ENCODE measurements at regions not wholly inside any gene's neighbourhood (a gene's known extent, or its start where the extent isn't known, plus 50 kb on each side); places are given as distances from the start of the nearest gene placed in this dataset.

DNA sequence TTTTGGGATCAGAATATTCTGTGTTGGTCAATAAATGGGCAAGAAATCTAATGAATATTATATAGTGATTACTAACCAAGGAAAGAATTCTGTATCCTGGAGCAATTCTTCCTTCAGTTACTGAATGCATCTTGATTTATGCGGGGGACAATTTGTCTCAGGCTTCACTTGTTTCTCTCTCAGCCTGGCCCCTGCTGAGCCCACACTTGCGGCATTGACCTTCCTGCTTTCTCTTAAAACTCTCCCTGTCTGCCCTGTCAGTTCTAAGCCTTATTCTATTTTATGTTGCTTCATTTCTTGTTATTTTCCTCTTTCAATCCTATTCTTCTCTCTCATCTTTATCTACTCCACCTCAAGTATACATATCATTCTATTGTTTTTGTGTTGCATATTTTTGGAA, 122.1 kb upstream of the TPK1 start:
- Mint-ChIP-seq H3K9me3 (ENCODE audit: insufficient read depth) (peaks cover 3% of the 10 kb centered on the region), H3K27ac (no peak overlapping the region), H3K27me3 (no peaks in the 10 kb centered on the region), H3K4me1 (no peaks in the 10 kb centered on the region), H3K4me3 (no peak overlapping the region)
- Histone ChIP-seq H3K4me1 (ENCODE audit: control insufficient read depth in 2 of 2, insufficient read depth in 2 of 2, low read length in 2 of 2) (no peaks in the 10 kb centered on the region), H3K79me2 (ENCODE audit: control insufficient read depth, insufficient read depth, low read length) (no peaks in the 10 kb centered on the region), H3K9me3 (ENCODE audit: control extremely low read depth in 1 of 3, control insufficient read depth in 2 of 3, insufficient read depth in 1 of 3, low read length in 2 of 3) (peaks cover 0 to 6% (median 0%) of the 10 kb centered on the region in 3 donors), H3K36me3 (replicated peaks in 1 of 2; ENCODE audit: control extremely low read depth in 1 of 2, control insufficient read depth in 1 of 2, extremely low read depth in 1 of 2, insufficient read depth in 2 of 2, low read length in 1 of 2) (no peaks in the 10 kb centered on the region), H4K20me1 (ENCODE audit: control insufficient read depth, insufficient read depth, low read length, poor library complexity, severe bottlenecking) (no peaks in the 10 kb centered on the region), H3K27me3 (replicated peaks in 1 of 4; ENCODE audit: control extremely low read depth in 1 of 4, control insufficient read depth in 3 of 4, insufficient read depth in 4 of 4, low read length in 3 of 4) (peaks cover 0 to 3% (median 0%) of the 10 kb centered on the region in 4 experiments), H3K4me2 (replicated peaks; ENCODE audit: low read depth, low read length, poor library complexity, severe bottlenecking) (no peak overlapping the region), H2AFZ (ENCODE audit: insufficient read depth, low read depth, low read length, poor library complexity, severe bottlenecking) (no peak overlapping the region), H3K27ac (ENCODE audit: low read length in 2 of 2) (no peak overlapping the region), H3K9ac (ENCODE audit: low read length) (no peak overlapping the region), H3K4me3 (ENCODE audit: control extremely low read depth in 1 of 5, extremely low read depth in 1 of 5, insufficient read depth in 1 of 5, low read depth in 2 of 5, low read length in 4 of 5) (no peak overlapping the region)
- intact Hi-C loops (cut with micrococcal nuclease): no loop called here
- ATAC-seq (ENCODE audit: low read depth): no peak
- WGBS (ENCODE audit: insufficient coverage): 100% methylated on average over 2 of the region's 2 CpGs
- no peak for TF ChIP-seq EZH2 (IDR thresholded peaks at IDR 0.05; ENCODE audit: borderline replicate concordance, insufficient read depth, low read depth, low read length, poor library complexity, severe bottlenecking)
- TF ChIP-seq, protein P1, sequence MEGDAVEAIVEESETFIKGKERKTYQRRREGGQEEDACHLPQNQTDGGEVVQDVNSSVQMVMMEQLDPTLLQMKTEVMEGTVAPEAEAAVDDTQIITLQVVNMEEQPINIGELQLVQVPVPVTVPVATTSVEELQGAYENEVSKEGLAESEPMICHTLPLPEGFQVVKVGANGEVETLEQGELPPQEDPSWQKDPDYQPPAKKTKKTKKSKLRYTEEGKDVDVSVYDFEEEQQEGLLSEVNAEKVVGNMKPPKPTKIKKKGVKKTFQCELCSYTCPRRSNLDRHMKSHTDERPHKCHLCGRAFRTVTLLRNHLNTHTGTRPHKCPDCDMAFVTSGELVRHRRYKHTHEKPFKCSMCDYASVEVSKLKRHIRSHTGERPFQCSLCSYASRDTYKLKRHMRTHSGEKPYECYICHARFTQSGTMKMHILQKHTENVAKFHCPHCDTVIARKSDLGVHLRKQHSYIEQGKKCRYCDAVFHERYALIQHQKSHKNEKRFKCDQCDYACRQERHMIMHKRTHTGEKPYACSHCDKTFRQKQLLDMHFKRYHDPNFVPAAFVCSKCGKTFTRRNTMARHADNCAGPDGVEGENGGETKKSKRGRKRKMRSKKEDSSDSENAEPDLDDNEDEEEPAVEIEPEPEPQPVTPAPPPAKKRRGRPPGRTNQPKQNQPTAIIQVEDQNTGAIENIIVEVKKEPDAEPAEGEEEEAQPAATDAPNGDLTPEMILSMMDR (IDR thresholded peaks at IDR 0.05): no peak
- DNase-seq: no peak
- ChIA-PET CTCF (no interaction called here), POLR2A (no interaction called here)

DNA sequence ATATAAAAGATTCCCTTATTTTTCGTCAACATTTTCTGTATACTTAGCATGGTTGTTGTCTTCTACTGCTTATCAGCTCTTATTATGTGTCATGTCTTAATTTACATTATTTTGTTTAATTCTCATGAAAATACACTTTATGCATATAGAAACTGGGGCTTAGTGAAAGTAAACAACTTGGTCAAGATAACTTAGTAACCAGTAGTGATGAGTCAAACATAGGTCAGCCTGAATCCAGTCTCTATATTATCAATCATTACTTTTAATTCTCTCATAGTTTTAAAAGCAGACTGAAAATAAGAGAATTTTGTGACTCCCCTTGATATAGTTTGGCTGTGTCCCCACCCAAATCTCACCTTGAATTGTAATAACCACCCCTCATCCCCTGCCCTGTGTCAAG, 119.6 kb upstream of the TPK1 start:
- intact Hi-C loops (cut with micrococcal nuclease): no loop called here
- no peak for DNase-seq
- Histone ChIP-seq H3K9ac (ENCODE audit: low read length) (no peak overlapping the region), H3K36me3 (replicated peaks in 1 of 2; ENCODE audit: control extremely low read depth in 1 of 2, control insufficient read depth in 1 of 2, extremely low read depth in 1 of 2, insufficient read depth in 2 of 2, low read length in 1 of 2) (no peaks in the 10 kb centered on the region), H3K4me2 (replicated peaks; ENCODE audit: low read depth, low read length, poor library complexity, severe bottlenecking) (no peak overlapping the region), H2AFZ (ENCODE audit: insufficient read depth, low read depth, low read length, poor library complexity, severe bottlenecking) (no peak overlapping the region), H4K20me1 (ENCODE audit: control insufficient read depth, insufficient read depth, low read length, poor library complexity, severe bottlenecking) (no peaks in the 10 kb centered on the region), H3K27me3 (replicated peaks in 1 of 4; ENCODE audit: control extremely low read depth in 1 of 4, control insufficient read depth in 3 of 4, insufficient read depth in 4 of 4, low read length in 3 of 4) (peaks cover 0 to 3% (median 0%) of the 10 kb centered on the region in 4 experiments), H3K79me2 (ENCODE audit: control insufficient read depth, insufficient read depth, low read length) (no peaks in the 10 kb centered on the region), H3K9me3 (ENCODE audit: control extremely low read depth in 1 of 3, control insufficient read depth in 2 of 3, insufficient read depth in 1 of 3, low read length in 2 of 3) (peaks cover 0 to 8% (median 0%) of the 10 kb centered on the region in 3 donors), H3K4me1 (ENCODE audit: control insufficient read depth in 2 of 2, insufficient read depth in 2 of 2, low read length in 2 of 2) (no peaks in the 10 kb centered on the region), H3K4me3 (ENCODE audit: control extremely low read depth in 1 of 5, extremely low read depth in 1 of 5, insufficient read depth in 1 of 5, low read depth in 2 of 5, low read length in 4 of 5) (no peak overlapping the region), H3K27ac (ENCODE audit: low read length in 2 of 2) (no peak overlapping the region)
- CTCF ChIA-PET: no interaction called here
- H3K4me3 Mint-ChIP-seq: no peak overlapping the region
- POLR2A ChIA-PET: no interaction called here
- ATAC-seq (ENCODE audit: low read depth): no peak
- H3K9me3 Mint-ChIP-seq (ENCODE audit: insufficient read depth): peaks cover 3% of the 10 kb centered on the region
- H3K4me1 Mint-ChIP-seq: no peaks in the 10 kb centered on the region
- H3K27me3 Mint-ChIP-seq: no peaks in the 10 kb centered on the region
- no peak overlapping the region for H3K27ac Mint-ChIP-seq
- TF ChIP-seq, protein P1 (IDR thresholded peaks at IDR 0.05): no peak
- TF ChIP-seq EZH2 (IDR thresholded peaks at IDR 0.05; ENCODE audit: borderline replicate concordance, insufficient read depth, low read depth, low read length, poor library complexity, severe bottlenecking): no peak
- no CpG with 5 or more reads among the region's 1 CpG for WGBS (ENCODE audit: insufficient coverage)
